HG03342 (cell line): ENCODE measurements at regions not wholly inside any gene's neighbourhood (a gene's known extent, or its start where the extent isn't known, plus 50 kb on each side); places are given as distances from the start of the nearest gene placed in this dataset.
"Not testable (repeated sequence)": the region's sequence is repeated elsewhere in the genome, so short reads cannot be mapped to it uniquely, and the experiment has no call there.

ENCODE experiments used
- ATAC-seq: cut with Tn5 transposase; IDR thresholded peaks from one replicate; pipeline ENCODE4 v1.9.1; 2021; ENCODE audit warnings: mild to moderate bottlenecking, moderate library complexity; ENCODE audit not compliant: unreplicated experiment

GRCh38 chr13:50753221-50753620, 90.3 kb downstream of the DLEU7 start:
- not testable (repeated sequence) for ATAC-seq

GRCh38 chr13:50755862-50756685, 87.4 kb downstream of the DLEU7 start:
- not testable (repeated sequence) for ATAC-seq

DNA sequence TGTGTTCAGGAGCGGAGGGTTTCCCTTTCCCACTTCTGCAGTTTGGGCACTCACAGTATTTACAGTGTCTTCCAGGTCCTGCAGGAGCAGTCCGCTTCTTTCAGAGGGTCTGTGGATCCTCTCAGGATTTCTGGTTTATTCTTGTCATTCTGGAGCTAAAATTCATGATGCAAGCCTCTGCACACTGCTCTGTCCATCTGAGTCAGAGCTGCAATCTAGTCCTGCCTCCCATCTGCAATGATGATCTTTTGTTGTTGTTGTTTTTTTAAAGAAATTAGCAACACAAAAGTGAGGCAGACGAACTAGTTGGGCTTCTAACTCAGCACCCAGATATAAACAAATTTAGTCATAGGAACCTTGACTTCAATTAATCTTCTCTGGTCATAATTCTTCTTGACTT, 86.5 kb downstream of the DLEU7 start:
- no peak for ATAC-seq

DNA sequence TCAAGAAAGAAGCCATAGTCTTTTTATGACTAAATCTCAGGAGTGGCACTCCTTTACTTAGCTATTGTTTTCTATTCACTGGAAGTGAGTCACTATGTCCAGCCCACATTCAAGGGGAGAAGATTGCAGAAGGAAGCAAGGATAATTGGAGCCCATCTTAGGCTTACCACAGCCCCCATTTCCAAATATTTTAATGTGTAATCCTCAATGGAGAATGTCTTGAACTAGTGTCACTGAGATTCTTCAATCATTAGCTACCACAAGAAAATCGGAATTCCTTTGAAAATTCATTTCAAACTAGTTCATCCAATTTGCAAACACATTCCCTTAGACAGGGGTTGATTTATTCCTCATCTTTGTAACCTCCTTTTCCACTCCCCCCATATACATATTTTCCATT, 84.7 kb downstream of the DLEU7 start:
- ATAC-seq = no peak

DNA sequence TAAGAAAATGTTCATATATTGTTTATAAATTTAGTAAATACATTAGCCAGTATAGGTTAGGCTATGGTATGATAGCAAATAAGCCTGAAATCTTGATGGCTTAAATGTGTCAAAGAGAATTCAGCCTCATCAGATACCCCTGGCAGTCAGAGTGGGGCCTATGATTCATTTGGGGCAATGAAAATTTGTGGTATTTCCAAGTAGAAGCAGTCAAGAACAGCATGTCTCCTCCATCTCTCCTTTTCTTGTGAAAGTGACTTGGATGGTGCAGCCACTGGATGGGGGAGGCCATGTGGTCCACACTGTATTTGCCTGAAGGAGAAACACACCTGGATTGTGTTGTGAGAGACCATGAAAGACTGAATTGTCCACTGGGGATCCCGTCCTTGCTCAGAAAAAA, 82.7 kb downstream of the DLEU7 start:
- no peak for ATAC-seq

- no peak for ATAC-seq
These were observed 82.1 kb downstream of the DLEU7 start for GRCh38 chr13:50761406-50761805.

DNA sequence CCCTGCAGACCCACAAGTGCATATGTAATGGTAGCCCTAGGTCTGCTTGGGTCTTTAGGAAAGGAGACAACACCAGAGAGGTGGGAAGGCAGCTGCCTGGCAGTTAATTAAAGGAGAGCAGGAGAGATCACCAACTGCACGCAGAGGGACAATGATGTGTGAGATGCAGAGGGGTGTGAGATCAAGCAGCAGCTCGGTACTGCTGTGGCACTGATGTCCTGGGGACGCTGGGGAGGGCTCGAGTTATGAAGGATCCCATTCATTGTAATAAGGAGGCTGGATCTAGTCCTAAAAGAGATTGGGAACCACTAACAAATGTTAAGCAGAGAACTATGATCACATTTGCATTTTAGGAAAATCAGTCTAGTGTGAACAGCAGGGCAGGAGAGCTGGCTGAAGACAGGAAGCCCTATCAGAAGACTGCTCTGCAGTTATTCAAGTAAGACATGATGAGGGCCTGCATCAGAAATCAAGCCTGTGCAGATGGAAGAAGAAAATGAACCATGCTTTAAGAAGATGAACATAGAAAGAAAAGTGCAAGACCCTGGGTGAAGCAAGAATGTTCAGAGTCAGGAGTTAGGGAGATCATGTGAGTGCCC, 80.4 kb downstream of the DLEU7 start:
- no peak for ATAC-seq

DNA sequence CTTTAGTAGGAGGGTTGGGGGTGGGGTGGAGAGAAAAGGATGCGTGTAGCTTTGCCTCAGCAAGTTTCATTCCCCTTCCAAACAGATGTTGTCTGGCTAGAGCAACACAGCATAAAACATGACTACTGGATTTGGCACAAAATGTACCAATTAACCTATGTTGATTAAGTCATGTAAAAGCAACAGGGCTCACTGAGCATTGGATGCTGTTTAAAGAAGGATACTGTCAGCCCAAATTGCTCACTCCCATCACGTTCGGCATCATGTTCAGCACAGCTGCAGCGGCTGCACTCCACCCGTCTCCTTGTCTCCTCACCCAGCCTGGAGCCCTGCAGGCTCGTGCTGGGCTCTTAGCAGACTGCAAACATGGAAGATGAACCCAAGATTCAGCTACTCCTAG, 77.5 kb downstream of the DLEU7 start:
- ATAC-seq = no peak

GRCh38 chr13:50766695-50767094, 76.8 kb downstream of the DLEU7 start:
- no peak for ATAC-seq

- not testable (repeated sequence) for ATAC-seq
These were observed 70.6 kb downstream of the DLEU7 start for GRCh38 chr13:50772881-50773280.
